Body of pancreas (tissue), 4 donors: ENCODE measurements at regions not wholly inside any gene's neighbourhood (a gene's known extent, or its start where the extent isn't known, plus 50 kb on each side); places are given as distances from the start of the nearest gene placed in this dataset.

Experiments
- ATAC-seq: fragments of 150-250 bp; one replicate; pipeline ENCODE4 v1.9.1; 2016
- DNase-seq, 4 donors: peaks; one replicate each; pipeline ENCODE4 v3.0.0-alpha.2; 2019
- H3K27ac ChIP-seq, 4 donors: fragments of 200-600 bp; sonication (generic); 1 replicate in 3 of 4; 2 replicates in 1 of 4; pipeline versions ENCODE4 v1.5.1 to v1.6.1; 2016 to 2019; ENCODE audit warnings: mild to moderate bottlenecking in 1 of 4, mixed read lengths in 1 of 4, moderate library complexity in 1 of 4
- H3K27me3 ChIP-seq, 2 donors: fragments of 200-600 bp; sonication (generic); one replicate each; pipeline ENCODE4 v1.6.0; 2016; ENCODE audit warnings: mild to moderate bottlenecking in 1 of 2
- H3K36me3 ChIP-seq, 2 donors: fragments of 200-600 bp; sonication (generic); replicated peaks in 1 of 2; 2 replicates each; pipeline ENCODE4 v1.5.1; 2016; ENCODE audit warnings: low read depth in 2 of 2; ENCODE audit not compliant: insufficient read depth in 1 of 2
- H3K4me1 ChIP-seq: fragments of 200-600 bp; sonication (generic); one replicate; pipeline ENCODE4 v1.6.0; 2016
- H3K4me3 ChIP-seq, 2 donors: fragments of 200-600 bp; sonication (generic); 1 replicate in 1 of 2; 2 replicates in 1 of 2; pipeline ENCODE4 v1.5.1; 2016 to 2019
- H3K9me3 ChIP-seq, 3 donors: fragments of 200-600 bp; sonication (generic); 1 replicate in 2 of 3; 2 replicates in 1 of 3; pipeline ENCODE4 v1.5.1; 2016
- CTCF ChIP-seq, 7 experiments: fragments of 450-650 bp in 4 of 7; fragments of 200-600 bp in 3 of 7; sonication (generic) in 3 of 7; IDR thresholded peaks; one replicate each; pipeline ENCODE4 v1.5.1; 2016 to 2019; ENCODE audit warnings: antibody characterized with exemption in 7 of 7
- POLR2A ChIP-seq, 3 donors: fragments of 450-650 bp; IDR thresholded peaks; one replicate each; pipeline ENCODE4 v1.6.1; 2016; ENCODE audit warnings: antibody characterized with exemption in 3 of 3, mild to moderate bottlenecking in 2 of 3
- WGBS, 2 donors: methylation state at CpG; one replicate each; pipeline ENCODE4 v1.1.5; 2017; 5-methylcytosine and 5-hydroxymethylcytosine counted together
- intact Hi-C: fragments of 100-400 bp; cut with DNase I; formaldehyde crosslinking; loops from one replicate; pipeline ENCODE4 v1.15.1; 2023

DNA sequence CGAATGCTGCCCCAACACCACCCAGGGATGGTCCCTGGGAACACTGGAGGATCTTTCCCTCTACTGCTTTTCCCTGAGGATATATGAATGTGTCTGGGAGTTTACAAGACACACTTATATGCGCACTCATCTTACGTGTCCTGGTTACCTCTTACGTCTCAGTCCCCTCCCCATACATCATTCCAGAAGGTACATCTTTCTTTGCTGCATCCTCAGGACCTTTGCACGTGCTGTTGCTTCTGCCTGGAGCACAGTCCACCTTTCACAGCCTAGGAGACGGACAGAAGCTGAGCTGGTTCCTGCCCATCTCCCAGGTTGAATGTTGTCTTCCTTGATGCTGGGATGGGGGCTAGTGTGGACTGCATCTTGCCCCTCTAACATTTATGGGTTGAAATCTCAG, 153.0 kb upstream of the FOXF1 start:
- H3K27ac ChIP-seq, result no peak overlapping the region
- peaks cover 0 to 10% (median 0%) of the 10 kb centered on the region in 3 donors for H3K9me3 ChIP-seq
- ATAC-seq, result no peak
- no peaks in the 10 kb centered on the region for H3K4me1 ChIP-seq
- H3K36me3 ChIP-seq, result no peaks in the 10 kb centered on the region
- TF ChIP-seq CTCF (IDR thresholded peaks at IDR 0.05) (no peak), POLR2A (IDR thresholded peaks at IDR 0.05) (no peak)
- H3K4me3 ChIP-seq, result no peak overlapping the region
- DNase-seq, result no peak
- WGBS, 2 donors, result 53 to 66% methylated on average over 6 of the region's 6 CpGs
- intact Hi-C loops, result no loop called here
- peaks cover 0 to 3% of the 10 kb centered on the region in 2 donors for H3K27me3 ChIP-seq

DNA sequence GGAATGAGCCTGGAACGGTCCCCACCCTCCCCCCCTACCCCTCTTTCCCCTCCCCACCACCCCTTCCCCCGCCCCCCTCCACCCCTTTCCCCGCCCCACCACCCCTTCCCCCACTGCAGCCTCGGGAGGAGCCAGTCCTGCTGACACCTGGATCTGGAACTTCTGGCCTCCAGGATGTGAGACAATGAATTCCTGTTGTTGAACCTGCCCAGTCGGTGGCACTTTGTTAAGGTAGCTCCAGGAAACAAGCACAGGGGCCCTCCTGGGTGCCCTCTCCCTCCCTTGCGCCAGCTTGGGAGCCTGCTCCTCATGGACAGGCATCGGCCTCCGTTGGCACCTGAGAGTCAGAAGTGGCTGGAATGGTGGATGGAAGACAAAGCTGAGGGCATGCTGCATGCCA, 152.4 kb upstream of the FOXF1 start:
- no peak overlapping the region for H3K27ac ChIP-seq
- peaks cover 0 to 10% (median 0%) of the 10 kb centered on the region in 3 donors for H3K9me3 ChIP-seq
- no peaks in the 10 kb centered on the region for H3K36me3 ChIP-seq
- 30 to 37% methylated on average over 4 to 7 of the region's 8 CpGs for WGBS, 2 donors
- no peaks in the 10 kb centered on the region for H3K4me1 ChIP-seq
- TF ChIP-seq CTCF (IDR thresholded peaks at IDR 0.05) (no peak), POLR2A (IDR thresholded peaks at IDR 0.05) (no peak)
- H3K4me3 ChIP-seq, result no peak overlapping the region
- no peak for DNase-seq
- H3K27me3 ChIP-seq, result peaks cover 0 to 3% of the 10 kb centered on the region in 2 donors
- no peak for ATAC-seq
- intact Hi-C loops, result no loop called here

DNA sequence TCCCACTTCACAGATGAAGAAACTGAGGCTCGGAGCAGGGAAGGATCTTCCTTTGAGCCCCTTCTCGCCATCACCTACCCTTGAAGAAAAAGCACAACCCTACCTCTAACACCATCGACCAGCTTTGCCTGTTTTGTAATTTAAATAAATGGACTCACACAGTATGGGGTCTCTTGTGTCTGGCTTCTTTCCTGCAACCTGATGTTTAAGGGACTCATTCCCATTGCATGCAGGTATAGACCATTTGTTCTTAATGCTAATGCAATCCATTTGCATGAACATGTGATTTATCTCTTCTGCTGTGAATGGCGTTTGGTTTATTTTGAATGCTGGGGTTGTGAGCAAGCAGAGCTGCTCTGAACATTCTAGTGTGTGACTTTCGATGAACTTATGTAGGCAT, 150.8 kb upstream of the FOXF1 start:
- TF ChIP-seq POLR2A (IDR thresholded peaks at IDR 0.05) (no peak), CTCF (IDR thresholded peaks at IDR 0.05) (no peak)
- ATAC-seq (no peak), DNase-seq (no peak)
- Histone ChIP-seq H3K36me3 (no peaks in the 10 kb centered on the region), H3K9me3 (peaks cover 0 to 10% (median 0%) of the 10 kb centered on the region in 3 donors), H3K27me3 (peaks cover 0 to 7% of the 10 kb centered on the region in 2 donors), H3K4me3 (no peak overlapping the region), H3K27ac (no peak overlapping the region), H3K4me1 (no peaks in the 10 kb centered on the region)
- 47 to 48% methylated on average over 5 of the region's 5 CpGs for WGBS, 2 donors
- intact Hi-C loops, result no loop called here

DNA sequence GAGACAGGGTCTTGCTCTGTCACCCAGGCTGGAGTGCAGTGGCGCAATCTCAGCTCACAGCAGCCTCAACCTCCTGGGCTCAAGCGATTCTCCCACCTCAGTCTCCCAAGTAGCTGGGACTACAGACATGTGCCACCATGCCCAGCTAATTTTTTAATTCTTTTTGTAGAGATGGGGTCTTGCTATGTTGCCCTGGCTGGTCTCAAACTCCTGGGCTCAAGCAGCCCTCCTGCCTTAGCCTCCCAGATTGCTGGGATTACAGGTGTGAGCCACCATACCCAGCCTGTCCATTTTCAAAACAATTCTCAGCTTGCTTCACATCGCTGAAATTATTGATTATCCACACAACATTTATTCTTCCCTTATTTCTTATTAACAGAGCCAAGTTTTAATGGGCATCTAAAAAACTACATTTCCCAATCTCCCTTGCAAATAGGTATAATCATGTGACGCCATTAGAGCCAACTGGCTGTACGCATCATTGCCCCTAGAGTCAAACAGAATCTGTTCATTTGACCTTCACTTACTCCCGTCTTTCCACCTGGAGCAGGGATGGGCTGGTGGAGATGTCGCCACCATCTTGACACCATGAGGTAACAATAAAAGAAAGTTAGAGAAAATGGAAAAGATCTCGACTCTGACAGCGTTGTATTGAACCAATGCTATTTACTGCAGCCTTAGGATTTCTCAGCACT, 148.0 kb upstream of the FOXF1 start:
- no peak for DNase-seq
- no peak for ATAC-seq
- 58 to 62% methylated on average over 9 of the region's 9 CpGs for WGBS, 2 donors
- Histone ChIP-seq H3K9me3 (no peaks in the 10 kb centered on the region), H3K4me3 (no peak overlapping the region), H3K27ac (no peak overlapping the region), H3K4me1 (no peaks in the 10 kb centered on the region), H3K36me3 (no peaks in the 10 kb centered on the region), H3K27me3 (peaks cover 0 to 9% of the 10 kb centered on the region in 2 donors)
- intact Hi-C loops, result no loop called here
- TF ChIP-seq CTCF (IDR thresholded peaks at IDR 0.05) (no peak), POLR2A (IDR thresholded peaks at IDR 0.05) (no peak)

DNA sequence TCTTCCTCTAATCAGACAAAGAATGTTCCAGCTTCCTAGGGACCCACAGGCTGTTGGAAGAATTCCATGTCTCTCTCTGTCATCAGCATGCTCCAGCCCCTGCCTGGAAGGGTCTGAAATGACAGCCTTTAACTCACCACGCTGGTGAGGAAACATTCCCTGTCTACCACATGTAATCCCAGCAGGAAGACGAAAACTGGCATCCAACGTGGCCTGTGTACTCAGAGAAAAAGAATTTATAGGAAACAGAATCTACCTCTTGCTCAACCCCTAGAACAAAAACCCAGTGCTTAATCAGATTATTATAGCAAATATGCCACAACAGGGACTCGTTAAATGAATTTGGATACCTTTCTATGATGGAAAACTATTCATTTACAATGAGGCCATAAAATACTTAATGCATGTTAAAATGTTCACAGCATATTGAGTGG, 147.3 kb upstream of the FOXF1 start:
- H3K36me3 ChIP-seq, result no peaks in the 10 kb centered on the region
- ATAC-seq (no peak), DNase-seq (no peak)
- H3K27ac ChIP-seq, result no peak overlapping the region
- no peaks in the 10 kb centered on the region for H3K4me1 ChIP-seq
- H3K9me3 ChIP-seq, result no peaks in the 10 kb centered on the region
- no peak for TF ChIP-seq POLR2A (IDR thresholded peaks at IDR 0.05)
- no peak for TF ChIP-seq CTCF (IDR thresholded peaks at IDR 0.05)
- peaks cover 0 to 9% of the 10 kb centered on the region in 2 donors for H3K27me3 ChIP-seq
- 31 to 36% methylated on average over 4 of the region's 4 CpGs for WGBS, 2 donors
- H3K4me3 ChIP-seq, result no peak overlapping the region
- intact Hi-C loops, result no loop called here
